Activated CD4-positive, CD25-positive, alpha-beta regulatory T cell treated with anti-CD3 and anti-CD28 coated beads, Interleukin-2, amount 50 U/mL, for 16 hours (primary cell): ENCODE measurements at regions not wholly inside any gene's neighbourhood (a gene's known extent, or its start where the extent isn't known, plus 50 kb on each side); places are given as distances from the start of the nearest gene placed in this dataset.

Experiments
- DNase-seq: peaks from one replicate; pipeline ENCODE4 v3.0.0-alpha.2; 2020; ENCODE audit warnings: low read depth, low spot score

DNA sequence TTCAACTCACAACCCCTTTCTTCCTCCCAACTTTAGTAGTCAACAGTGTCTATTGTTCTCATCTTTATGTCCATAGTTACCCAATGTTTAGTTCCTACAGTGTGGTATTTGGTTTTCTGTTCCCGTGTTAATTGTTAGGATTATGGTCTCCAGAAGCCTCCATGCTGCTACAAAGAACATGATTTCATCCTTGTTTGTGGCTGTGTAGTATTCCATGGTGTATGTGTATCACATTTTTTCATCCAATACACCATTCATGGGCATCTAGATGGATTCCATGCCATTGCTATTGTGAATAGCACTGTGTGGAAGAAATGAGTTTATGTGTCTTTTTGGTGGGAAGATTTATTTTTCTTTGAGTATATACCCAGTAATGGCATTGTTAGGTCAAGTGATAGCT lies 420.3 kb downstream of the XYLT1 start:
- no peak for DNase-seq
